ENCODE measurements at regions not wholly inside any gene's neighbourhood (a gene's known extent, or its start where the extent isn't known, plus 50 kb on each side); places are given as distances from the start of the nearest gene placed in this dataset.

- H3K9ac ChIP-seq (ENCODE audit: low read depth, low read length) = no peak overlapping the region
- H3K4me3 ChIP-seq (ENCODE audit: low read length) = no peak overlapping the region
- H3K27me3 ChIP-seq (ENCODE audit: insufficient read depth, low read length) = no peaks in the 10 kb centered on the region
- no peaks in the 10 kb centered on the region for H3K9me3 ChIP-seq (ENCODE audit: insufficient read depth, low read depth, low read length)
- H3K36me3 ChIP-seq (ENCODE audit: insufficient read depth, low read depth, low read length) = no peaks in the 10 kb centered on the region
- no peak overlapping the region for H3K27ac ChIP-seq (ENCODE audit: low read length)
- peaks cover 1% of the 10 kb centered on the region; the same call in 1 of the 2 replicates for H3K4me1 ChIP-seq (ENCODE audit: insufficient read depth, low read length)
Measured at GRCh38 chr21:16075649-16076282, 346.0 kb downstream of the USP25 start.

- no peak overlapping the region for H3K27ac ChIP-seq (ENCODE audit: low read length)
- no peak overlapping the region for H3K9ac ChIP-seq (ENCODE audit: low read depth, low read length)
- H3K4me1 ChIP-seq (ENCODE audit: insufficient read depth, low read length) = no peaks in the 10 kb centered on the region
- H3K36me3 ChIP-seq (ENCODE audit: insufficient read depth, low read depth, low read length) = no peaks in the 10 kb centered on the region
- H3K9me3 ChIP-seq (ENCODE audit: insufficient read depth, low read depth, low read length) = no peaks in the 10 kb centered on the region
- no peak overlapping the region for H3K4me3 ChIP-seq (ENCODE audit: low read length)
- no peaks in the 10 kb centered on the region for H3K27me3 ChIP-seq (ENCODE audit: insufficient read depth, low read length)
Measured at GRCh38 chr21:16076465-16076864, 346.7 kb downstream of the USP25 start.

- Histone ChIP-seq H3K4me1 (ENCODE audit: insufficient read depth, low read length) (no peaks in the 10 kb centered on the region), H3K36me3 (ENCODE audit: insufficient read depth, low read depth, low read length) (no peaks in the 10 kb centered on the region), H3K9me3 (ENCODE audit: insufficient read depth, low read depth, low read length) (no peaks in the 10 kb centered on the region), H3K27me3 (ENCODE audit: insufficient read depth, low read length) (no peaks in the 10 kb centered on the region), H3K4me3 (ENCODE audit: low read length) (no peak overlapping the region), H3K9ac (ENCODE audit: low read depth, low read length) (no peak overlapping the region), H3K27ac (ENCODE audit: low read length) (no peak overlapping the region)
Measured at GRCh38 chr21:16078382-16078781, 348.6 kb downstream of the USP25 start.

GRCh38 chr21:16079830-16080229, 350.0 kb downstream of the USP25 start:
- Histone ChIP-seq H3K4me3 (ENCODE audit: low read length) (no peak overlapping the region), H3K9me3 (ENCODE audit: insufficient read depth, low read depth, low read length) (no peaks in the 10 kb centered on the region), H3K27ac (ENCODE audit: low read length) (no peak overlapping the region), H3K4me1 (ENCODE audit: insufficient read depth, low read length) (no peaks in the 10 kb centered on the region), H3K36me3 (ENCODE audit: insufficient read depth, low read depth, low read length) (no peaks in the 10 kb centered on the region), H3K27me3 (ENCODE audit: insufficient read depth, low read length) (no peaks in the 10 kb centered on the region), H3K9ac (ENCODE audit: low read depth, low read length) (no peak overlapping the region)

GRCh38 chr21:16081304-16081703, 351.5 kb downstream of the USP25 start:
- Histone ChIP-seq H3K4me3 (ENCODE audit: low read length) (no peak overlapping the region), H3K9ac (ENCODE audit: low read depth, low read length) (no peak overlapping the region), H3K4me1 (ENCODE audit: insufficient read depth, low read length) (no peaks in the 10 kb centered on the region), H3K27ac (ENCODE audit: low read length) (no peak overlapping the region), H3K36me3 (ENCODE audit: insufficient read depth, low read depth, low read length) (no peaks in the 10 kb centered on the region), H3K9me3 (ENCODE audit: insufficient read depth, low read depth, low read length) (no peaks in the 10 kb centered on the region), H3K27me3 (ENCODE audit: insufficient read depth, low read length) (no peaks in the 10 kb centered on the region)

- no peak overlapping the region for H3K27ac ChIP-seq (ENCODE audit: low read length)
- no peak overlapping the region for H3K9ac ChIP-seq (ENCODE audit: low read depth, low read length)
Measured at GRCh38 chr21:16082038-16082816, 352.4 kb downstream of the USP25 start.

GRCh38 chr21:16084776-16085364, 355.1 kb downstream of the USP25 start:
- H3K36me3 ChIP-seq (ENCODE audit: insufficient read depth, low read depth, low read length) = no peaks in the 10 kb centered on the region
- H3K27me3 ChIP-seq (ENCODE audit: insufficient read depth, low read length) = no peaks in the 10 kb centered on the region
- no peaks in the 10 kb centered on the region for H3K4me1 ChIP-seq (ENCODE audit: insufficient read depth, low read length)
- H3K9me3 ChIP-seq (ENCODE audit: insufficient read depth, low read depth, low read length) = no peaks in the 10 kb centered on the region
- no peak overlapping the region for H3K9ac ChIP-seq (ENCODE audit: low read depth, low read length)
- no peak overlapping the region for H3K4me3 ChIP-seq (ENCODE audit: low read length)
- H3K27ac ChIP-seq (ENCODE audit: low read length) = no peak overlapping the region

More at GRCh38 chr21:16082038-16082816, 352.4 kb downstream of the USP25 start:
- no peak overlapping the region for H3K4me3 ChIP-seq (ENCODE audit: low read length)
- H3K27me3 ChIP-seq (ENCODE audit: insufficient read depth, low read length) = no peaks in the 10 kb centered on the region
- H3K36me3 ChIP-seq (ENCODE audit: insufficient read depth, low read depth, low read length) = no peaks in the 10 kb centered on the region
- no peaks in the 10 kb centered on the region for H3K4me1 ChIP-seq (ENCODE audit: insufficient read depth, low read length)
- no peaks in the 10 kb centered on the region for H3K9me3 ChIP-seq (ENCODE audit: insufficient read depth, low read depth, low read length)

GRCh38 chr21:16085421-16085820, 355.6 kb downstream of the USP25 start:
- H3K4me1 ChIP-seq (ENCODE audit: insufficient read depth, low read length) = no peaks in the 10 kb centered on the region
- H3K27me3 ChIP-seq (ENCODE audit: insufficient read depth, low read length) = no peaks in the 10 kb centered on the region
- no peaks in the 10 kb centered on the region for H3K9me3 ChIP-seq (ENCODE audit: insufficient read depth, low read depth, low read length)
- H3K27ac ChIP-seq (ENCODE audit: low read length) = no peak overlapping the region
- H3K36me3 ChIP-seq (ENCODE audit: insufficient read depth, low read depth, low read length) = no peaks in the 10 kb centered on the region
- H3K4me3 ChIP-seq (ENCODE audit: low read length) = no peak overlapping the region
- H3K9ac ChIP-seq (ENCODE audit: low read depth, low read length) = no peak overlapping the region

GRCh38 chr21:16086121-16086520, 356.3 kb downstream of the USP25 start:
- Histone ChIP-seq H3K4me3 (ENCODE audit: low read length) (no peak overlapping the region), H3K36me3 (ENCODE audit: insufficient read depth, low read depth, low read length) (no peaks in the 10 kb centered on the region), H3K27me3 (ENCODE audit: insufficient read depth, low read length) (no peaks in the 10 kb centered on the region), H3K4me1 (ENCODE audit: insufficient read depth, low read length) (no peaks in the 10 kb centered on the region), H3K9me3 (ENCODE audit: insufficient read depth, low read depth, low read length) (no peaks in the 10 kb centered on the region), H3K9ac (ENCODE audit: low read depth, low read length) (no peak overlapping the region), H3K27ac (ENCODE audit: low read length) (no peak overlapping the region)

- Histone ChIP-seq H3K9me3 (ENCODE audit: insufficient read depth, low read depth, low read length) (no peaks in the 10 kb centered on the region), H3K9ac (ENCODE audit: low read depth, low read length) (no peak overlapping the region), H3K27me3 (ENCODE audit: insufficient read depth, low read length) (no peaks in the 10 kb centered on the region), H3K4me1 (ENCODE audit: insufficient read depth, low read length) (no peaks in the 10 kb centered on the region), H3K4me3 (ENCODE audit: low read length) (no peak overlapping the region), H3K36me3 (ENCODE audit: insufficient read depth, low read depth, low read length) (no peaks in the 10 kb centered on the region), H3K27ac (ENCODE audit: low read length) (no peak overlapping the region)
Measured at GRCh38 chr21:16086936-16087335, 357.2 kb downstream of the USP25 start.

GRCh38 chr21:16087523-16087922, 357.7 kb downstream of the USP25 start:
- Histone ChIP-seq H3K27me3 (ENCODE audit: insufficient read depth, low read length) (no peaks in the 10 kb centered on the region), H3K36me3 (ENCODE audit: insufficient read depth, low read depth, low read length) (no peaks in the 10 kb centered on the region), H3K27ac (ENCODE audit: low read length) (no peak overlapping the region), H3K9ac (ENCODE audit: low read depth, low read length) (no peak overlapping the region), H3K9me3 (ENCODE audit: insufficient read depth, low read depth, low read length) (no peaks in the 10 kb centered on the region), H3K4me1 (ENCODE audit: insufficient read depth, low read length) (no peaks in the 10 kb centered on the region), H3K4me3 (ENCODE audit: low read length) (no peak overlapping the region)

GRCh38 chr21:16088056-16088455, 358.3 kb downstream of the USP25 start:
- H3K27me3 ChIP-seq (ENCODE audit: insufficient read depth, low read length) = no peaks in the 10 kb centered on the region
- no peaks in the 10 kb centered on the region for H3K36me3 ChIP-seq (ENCODE audit: insufficient read depth, low read depth, low read length)
- H3K9me3 ChIP-seq (ENCODE audit: insufficient read depth, low read depth, low read length) = no peaks in the 10 kb centered on the region
- no peaks in the 10 kb centered on the region for H3K4me1 ChIP-seq (ENCODE audit: insufficient read depth, low read length)
- H3K9ac ChIP-seq (ENCODE audit: low read depth, low read length) = no peak overlapping the region
- H3K4me3 ChIP-seq (ENCODE audit: low read length) = no peak overlapping the region
- H3K27ac ChIP-seq (ENCODE audit: low read length) = no peak overlapping the region
